Upper lobe of left lung (tissue), 6 donors: ENCODE measurements at regions not wholly inside any gene's neighbourhood (a gene's known extent, or its start where the extent isn't known, plus 50 kb on each side); places are given as distances from the start of the nearest gene placed in this dataset.

Source experiments
- ATAC-seq, 2 donors: fragments of 200-7000 bp; cut with Tn5 transposase; one replicate each; pipeline ENCODE4 v1.9.1; 2022; ENCODE audit warnings: mild to moderate bottlenecking in 2 of 2, moderate library complexity in 2 of 2; ENCODE audit not compliant: low FRiP score in 2 of 2
- DNase-seq, 2 donors: peaks; one replicate each; pipeline ENCODE4 v3.0.0-alpha.2; 2019 to 2020
- H3K27ac ChIP-seq, 4 donors: fragments of 200-600 bp; sonication (generic); one replicate each; pipeline ENCODE4 v1.5.1; 2016 to 2019
- H3K27me3 ChIP-seq, 4 donors: fragments of 200-600 bp; sonication (generic); one replicate each; pipeline ENCODE4 v1.5.1; 2017 to 2019
- H3K36me3 ChIP-seq, 4 donors: fragments of 200-600 bp; sonication (generic); one replicate each; pipeline ENCODE4 v1.5.1; 2016 to 2019
- H3K4me1 ChIP-seq, 4 donors: fragments of 200-600 bp; sonication (generic); one replicate each; pipeline ENCODE4 v1.5.1; 2018 to 2019
- H3K4me3 ChIP-seq, 4 donors: fragments of 200-600 bp; sonication (generic); one replicate each; pipeline ENCODE4 v1.5.1; 2017 to 2019; ENCODE audit warnings: mild to moderate bottlenecking in 2 of 4, moderate library complexity in 1 of 4
- H3K9me3 ChIP-seq, 4 donors: fragments of 200-600 bp; sonication (generic); one replicate each; pipeline ENCODE4 v1.5.1; 2018 to 2019
- EP300 ChIP-seq, 4 donors: sonication (generic); formaldehyde crosslinking; IDR thresholded peaks; one replicate each; pipeline ENCODE4 v1.5.1; 2017; ENCODE audit warnings: antibody characterized with exemption in 4 of 4, control low read depth in 2 of 4
- POLR2A ChIP-seq, 4 donors: fragments of 450-650 bp; IDR thresholded peaks; one replicate each; pipeline ENCODE4 v1.5.1; 2016 to 2017; ENCODE audit warnings: antibody characterized with exemption in 4 of 4, mild to moderate bottlenecking in 2 of 4
- POLR2AphosphoS5 ChIP-seq, 2 donors: sonication (generic); formaldehyde crosslinking; IDR thresholded peaks; one replicate each; pipeline ENCODE4 v1.5.1; 2017; ENCODE audit warnings: antibody characterized with exemption in 2 of 2
- WGBS, 2 donors: methylation state at CpG; one replicate each; pipeline ENCODE4 v1.1.5; 2017 to 2018; 5-methylcytosine and 5-hydroxymethylcytosine counted together
- TF ChIP-seq, protein P1 (sequence below), 6 experiments: fragments of 450-650 bp in 4 of 6; fragments of 200-600 bp in 2 of 6; sonication (generic) in 2 of 6; IDR thresholded peaks; one replicate each; pipeline ENCODE4 v1.5.1; 2016 to 2019; ENCODE audit warnings: antibody characterized with exemption in 6 of 6
- donor health status: DM: no; HTN: no; CAD: no; lungs with moderate emphysema.
- donor health status: DM: no; HTN: yes; CAD: no; lungs with severe emphysema.

GRCh38 chr10:83553366-83553765 is 585.9 kb upstream of the GHITM start:
- DNase-seq (no peak), ATAC-seq (no peak)
- Histone ChIP-seq H3K4me1 (no peaks in the 10 kb centered on the region), H3K4me3 (no peak overlapping the region), H3K27me3 (no peaks in the 10 kb centered on the region), H3K27ac (no peak overlapping the region), H3K36me3 (no peaks in the 10 kb centered on the region), H3K9me3 (peaks cover 0 to 4% (median 0%) of the 10 kb centered on the region in 4 donors)
- 62 to 75% methylated on average over 1 of the region's 1 CpG for WGBS, 2 donors
- TF ChIP-seq, protein P1, sequence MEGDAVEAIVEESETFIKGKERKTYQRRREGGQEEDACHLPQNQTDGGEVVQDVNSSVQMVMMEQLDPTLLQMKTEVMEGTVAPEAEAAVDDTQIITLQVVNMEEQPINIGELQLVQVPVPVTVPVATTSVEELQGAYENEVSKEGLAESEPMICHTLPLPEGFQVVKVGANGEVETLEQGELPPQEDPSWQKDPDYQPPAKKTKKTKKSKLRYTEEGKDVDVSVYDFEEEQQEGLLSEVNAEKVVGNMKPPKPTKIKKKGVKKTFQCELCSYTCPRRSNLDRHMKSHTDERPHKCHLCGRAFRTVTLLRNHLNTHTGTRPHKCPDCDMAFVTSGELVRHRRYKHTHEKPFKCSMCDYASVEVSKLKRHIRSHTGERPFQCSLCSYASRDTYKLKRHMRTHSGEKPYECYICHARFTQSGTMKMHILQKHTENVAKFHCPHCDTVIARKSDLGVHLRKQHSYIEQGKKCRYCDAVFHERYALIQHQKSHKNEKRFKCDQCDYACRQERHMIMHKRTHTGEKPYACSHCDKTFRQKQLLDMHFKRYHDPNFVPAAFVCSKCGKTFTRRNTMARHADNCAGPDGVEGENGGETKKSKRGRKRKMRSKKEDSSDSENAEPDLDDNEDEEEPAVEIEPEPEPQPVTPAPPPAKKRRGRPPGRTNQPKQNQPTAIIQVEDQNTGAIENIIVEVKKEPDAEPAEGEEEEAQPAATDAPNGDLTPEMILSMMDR (IDR thresholded peaks at IDR 0.05): no peak
- TF ChIP-seq POLR2AphosphoS5 (IDR thresholded peaks at IDR 0.05): no peak
- no peak for TF ChIP-seq POLR2A (IDR thresholded peaks at IDR 0.05)
- TF ChIP-seq EP300 (IDR thresholded peaks at IDR 0.05): no peak

GRCh38 chr10:83555264-83555663 is 584.0 kb upstream of the GHITM start:
- no peaks in the 10 kb centered on the region for H3K4me1 ChIP-seq
- no peak overlapping the region for H3K4me3 ChIP-seq
- no peak overlapping the region for H3K27ac ChIP-seq
- no peaks in the 10 kb centered on the region for H3K27me3 ChIP-seq
- H3K36me3 ChIP-seq: no peaks in the 10 kb centered on the region
- DNase-seq (no peak), ATAC-seq (no peak)
- TF ChIP-seq, protein P1 (IDR thresholded peaks at IDR 0.05): no peak
- H3K9me3 ChIP-seq: peaks cover 0 to 4% (median 0%) of the 10 kb centered on the region in 4 donors

DNA sequence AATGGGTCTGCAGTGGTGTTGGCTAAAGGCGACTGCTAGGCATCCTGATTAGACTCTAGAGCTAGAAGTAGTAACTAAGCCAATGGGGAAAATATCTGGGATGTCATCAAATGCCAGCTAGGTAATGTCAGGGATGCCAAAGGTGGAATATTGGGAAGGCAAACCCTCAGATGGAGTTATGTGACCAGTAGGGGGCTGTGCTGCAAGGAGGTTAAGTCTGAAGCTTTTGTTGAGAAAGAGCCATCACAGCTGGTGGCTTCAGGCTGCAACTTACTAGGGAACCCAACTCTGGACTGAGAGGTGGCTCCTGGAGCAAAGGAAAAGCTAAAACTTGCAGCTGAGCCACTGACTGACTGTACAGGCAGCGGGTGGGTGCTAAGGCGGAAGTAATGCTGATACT is 576.9 kb upstream of the GHITM start:
- H3K4me3 ChIP-seq: no peak overlapping the region
- ATAC-seq (no peak), DNase-seq (no peak)
- no peaks in the 10 kb centered on the region for H3K36me3 ChIP-seq
- H3K27me3 ChIP-seq: no peaks in the 10 kb centered on the region
- no peaks in the 10 kb centered on the region for H3K4me1 ChIP-seq
- TF ChIP-seq EP300 (IDR thresholded peaks at IDR 0.05) (no peak), POLR2A (IDR thresholded peaks at IDR 0.05) (no peak), POLR2AphosphoS5 (IDR thresholded peaks at IDR 0.05) (no peak)
- TF ChIP-seq, protein P1 (IDR thresholded peaks at IDR 0.05): no peak
- no peaks in the 10 kb centered on the region for H3K9me3 ChIP-seq
- H3K27ac ChIP-seq: no peak overlapping the region
- 94 to 96% methylated on average over 3 of the region's 3 CpGs for WGBS, 2 donors

DNA sequence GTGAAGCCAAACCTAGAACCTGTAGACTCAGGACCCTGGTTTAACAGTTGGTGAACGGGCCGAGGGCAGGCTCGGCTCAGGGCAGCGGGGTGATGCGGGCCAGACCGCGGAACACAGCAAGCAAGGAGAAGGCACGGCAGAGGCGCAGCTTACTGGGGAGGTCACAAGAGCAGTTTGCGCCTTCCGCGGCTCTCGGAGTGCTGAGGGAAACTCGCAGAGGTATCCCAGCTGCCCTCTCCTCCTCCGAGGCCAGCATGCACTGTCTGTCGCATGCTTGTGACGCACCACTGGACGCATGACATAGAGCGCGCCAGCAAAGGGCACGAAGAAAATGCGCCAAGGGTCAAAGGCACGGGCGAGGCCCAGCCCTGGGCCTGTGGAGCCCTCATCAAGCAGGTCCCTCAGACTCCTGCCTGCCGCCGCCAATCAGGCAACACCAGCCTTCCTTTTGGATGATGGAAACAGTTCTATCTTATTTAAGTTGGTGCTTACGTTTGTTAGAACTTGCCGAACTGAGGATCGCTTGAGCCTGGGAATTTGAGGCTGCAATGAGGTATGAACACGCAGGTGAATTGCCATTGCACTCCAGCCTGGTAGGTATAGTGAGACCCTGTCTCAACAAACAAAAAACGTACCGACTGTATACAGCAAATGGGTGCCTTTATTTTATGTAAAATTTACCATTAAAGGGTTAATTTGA is 574.3 kb upstream of the GHITM start:
- 97 to 98% methylated on average over 32 of the region's 32 CpGs for WGBS, 2 donors
- Histone ChIP-seq H3K27ac (no peak overlapping the region), H3K36me3 (no peaks in the 10 kb centered on the region), H3K27me3 (no peaks in the 10 kb centered on the region), H3K9me3 (no peaks in the 10 kb centered on the region), H3K4me3 (no peak overlapping the region), H3K4me1 (no peaks in the 10 kb centered on the region)
- ATAC-seq (peak; percentile 32 to 61), DNase-seq (peak in 1 of 2 donors; percentile 52)
- TF ChIP-seq POLR2A (IDR thresholded peaks at IDR 0.05) (no peak), POLR2AphosphoS5 (IDR thresholded peaks at IDR 0.05) (no peak), EP300 (IDR thresholded peaks at IDR 0.05) (no peak)
- TF ChIP-seq, protein P1 (IDR thresholded peaks at IDR 0.05): no peak

DNA sequence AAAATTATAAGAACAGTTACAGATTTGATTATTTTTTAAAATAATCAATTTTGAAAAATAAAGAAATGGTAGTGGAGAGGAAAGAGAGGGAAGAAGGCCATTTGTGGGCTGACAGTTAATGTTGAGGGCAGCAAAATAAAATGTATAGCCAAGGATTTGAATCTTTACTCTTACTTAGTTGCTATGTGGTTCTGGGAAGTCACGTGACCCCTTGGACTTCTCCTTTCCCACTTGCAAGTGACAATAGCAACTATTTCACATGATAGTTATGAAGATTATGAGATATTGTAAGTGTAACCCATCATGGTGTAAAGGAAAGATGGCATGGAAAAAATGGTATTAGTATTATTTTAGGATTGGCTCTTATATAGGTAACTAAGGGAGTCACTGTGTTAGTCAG is 567.3 kb upstream of the GHITM start:
- Histone ChIP-seq H3K9me3 (no peaks in the 10 kb centered on the region), H3K27me3 (no peaks in the 10 kb centered on the region), H3K4me1 (no peaks in the 10 kb centered on the region), H3K27ac (no peak overlapping the region), H3K36me3 (no peaks in the 10 kb centered on the region), H3K4me3 (no peak overlapping the region)
- no peak for DNase-seq
- WGBS, 2 donors: 82% methylated on average over 1 of the region's 1 CpG
- TF ChIP-seq, protein P1 (IDR thresholded peaks at IDR 0.05): no peak
- TF ChIP-seq EP300 (IDR thresholded peaks at IDR 0.05) (no peak), POLR2A (IDR thresholded peaks at IDR 0.05) (no peak), POLR2AphosphoS5 (IDR thresholded peaks at IDR 0.05) (no peak)
- ATAC-seq: no peak
